Left ventricle myocardium inferior (tissue), 1 donor: ENCODE measurements at regions not wholly inside any gene's neighbourhood (a gene's known extent, or its start where the extent isn't known, plus 50 kb on each side); places are given as distances from the start of the nearest gene placed in this dataset.

ENCODE experiments used
- DNase-seq: peaks from one replicate; pipeline ENCODE4 v3.0.0-alpha.2; 2020
- H3K27ac ChIP-seq: fragments of 200-600 bp; replicated peaks from 2 replicates; pipeline ENCODE4 v1.8.0; 2021
- H3K27me3 ChIP-seq: fragments of 200-600 bp; 2 replicates; pipeline ENCODE4 v1.8.0; 2021; ENCODE audit warnings: low read depth
- H3K36me3 ChIP-seq: fragments of 200-600 bp; 2 replicates; pipeline ENCODE4 v1.8.0; 2021
- H3K4me1 ChIP-seq: fragments of 200-600 bp; 2 replicates; pipeline ENCODE4 v1.8.0; 2021
- H3K4me3 ChIP-seq: fragments of 200-600 bp; 2 replicates; pipeline ENCODE4 v1.8.0; 2021; ENCODE audit warnings: mild to moderate bottlenecking, moderate library complexity
- H3K9me3 ChIP-seq: fragments of 200-600 bp; replicated peaks from 2 replicates; pipeline ENCODE4 v1.8.0; 2021
- CTCF ChIP-seq: fragments of 200-600 bp; IDR thresholded peaks from 2 replicates; pipeline ENCODE4 v1.8.0; 2021; ENCODE audit warnings: antibody characterized with exemption, mild to moderate bottlenecking, borderline replicate concordance
- intact Hi-C: fragments of 100-400 bp; cut with micrococcal nuclease; formaldehyde crosslinking; loops from one replicate; pipeline ENCODE4 v1.11.0; 2022
- donor health status: DM: no; HTN: yes; CAD: no; lungs with severe emphysema.

GRCh38 chr6:134424798-134425170 lies 106.9 kb upstream of the SGK1 start:
- no peak for DNase-seq
- Histone ChIP-seq H3K4me1 (no peaks in the 10 kb centered on the region), H3K36me3 (no peaks in the 10 kb centered on the region), H3K9me3 (no peaks in the 10 kb centered on the region), H3K4me3 (no peak overlapping the region), H3K27me3 (no peaks in the 10 kb centered on the region), H3K27ac (no peak overlapping the region)
- TF ChIP-seq CTCF: no peak
- intact Hi-C loops: no loop called here

GRCh38 chr6:134424165-134424797 lies 106.4 kb upstream of the SGK1 start:
- Histone ChIP-seq H3K4me1 (no peaks in the 10 kb centered on the region), H3K36me3 (no peaks in the 10 kb centered on the region), H3K4me3 (no peak overlapping the region), H3K27me3 (no peaks in the 10 kb centered on the region), H3K27ac (no peak overlapping the region), H3K9me3 (no peaks in the 10 kb centered on the region)
- no peak for TF ChIP-seq CTCF
- no peak for DNase-seq
- intact Hi-C loops: no loop called here

- intact Hi-C loops: no loop called here
- H3K4me3 ChIP-seq: no peak overlapping the region
- H3K4me1 ChIP-seq: no peaks in the 10 kb centered on the region
- H3K27me3 ChIP-seq: no peaks in the 10 kb centered on the region
- no peak overlapping the region for H3K27ac ChIP-seq
- no peak for DNase-seq
- no peak for TF ChIP-seq CTCF
- no peaks in the 10 kb centered on the region for H3K36me3 ChIP-seq
- no peaks in the 10 kb centered on the region for H3K9me3 ChIP-seq
These were observed 104.7 kb upstream of the SGK1 start for GRCh38 chr6:134422426-134423231.

GRCh38 chr6:134421501-134421900 lies 103.6 kb upstream of the SGK1 start:
- no peaks in the 10 kb centered on the region for H3K9me3 ChIP-seq
- no peak for TF ChIP-seq CTCF
- intact Hi-C loops: no loop called here
- H3K27me3 ChIP-seq: no peaks in the 10 kb centered on the region
- no peak for DNase-seq
- no peak overlapping the region for H3K4me3 ChIP-seq
- no peak overlapping the region for H3K27ac ChIP-seq
- H3K36me3 ChIP-seq: no peaks in the 10 kb centered on the region
- no peaks in the 10 kb centered on the region for H3K4me1 ChIP-seq

GRCh38 chr6:134420614-134421181 lies 102.8 kb upstream of the SGK1 start:
- H3K27me3 ChIP-seq: no peaks in the 10 kb centered on the region
- H3K4me1 ChIP-seq: no peaks in the 10 kb centered on the region
- H3K9me3 ChIP-seq: no peaks in the 10 kb centered on the region
- H3K36me3 ChIP-seq: no peaks in the 10 kb centered on the region
- H3K27ac ChIP-seq: no peak overlapping the region
- intact Hi-C loops: no loop called here
- no peak overlapping the region for H3K4me3 ChIP-seq
- TF ChIP-seq CTCF: no peak
- no peak for DNase-seq
